Cardiac fibroblast (primary cell): ENCODE measurements at regions not wholly inside any gene's neighbourhood (a gene's known extent, or its start where the extent isn't known, plus 50 kb on each side); places are given as distances from the start of the nearest gene placed in this dataset.

ENCODE experiments used
- DNase-seq, 2 donors: peaks; one replicate each; pipeline versions ENCODE4 v3.0.0 to v3.0.0-alpha.2; 2010; ENCODE audit warnings: low read depth in 2 of 2
- H3K4me3 ChIP-seq, 2 donors: replicated peaks in 1 of 2; 1 replicate in 1 of 2; 2 replicates in 1 of 2; pipeline ENCODE4 v1.5.1; 2011; ENCODE audit warnings: low read depth in 2 of 2, low read length in 2 of 2, mild to moderate bottlenecking in 2 of 2, moderate library complexity in 1 of 2
- CTCF ChIP-seq: IDR thresholded peaks from one replicate; pipeline ENCODE4 v1.5.1; 2011; ENCODE audit warnings: low read depth, mild to moderate bottlenecking, low read length, inconsistent platforms

GRCh38 chr9:135372036-135372435, 107.5 kb upstream of the PPP1R26 start:
- TF ChIP-seq CTCF: no peak
- DNase-seq: no peak
- H3K4me3 ChIP-seq: no peak overlapping the region

GRCh38 chr9:135372501-135373008, 107.0 kb upstream of the PPP1R26 start:
- TF ChIP-seq CTCF: no peak
- no peak for DNase-seq
- no peak overlapping the region for H3K4me3 ChIP-seq

- TF ChIP-seq CTCF: no peak
- no peak for DNase-seq
- no peak overlapping the region for H3K4me3 ChIP-seq
Observed at GRCh38 chr9:135373151-135373685, 106.4 kb upstream of the PPP1R26 start.

- H3K4me3 ChIP-seq: no peak overlapping the region
- DNase-seq: no peak
- TF ChIP-seq CTCF: no peak
Observed at GRCh38 chr9:135373820-135374219, 105.8 kb upstream of the PPP1R26 start.

- H3K4me3 ChIP-seq: no peak overlapping the region
- no peak for TF ChIP-seq CTCF
- DNase-seq: no peak
Observed at GRCh38 chr9:135374591-135374990, 105.0 kb upstream of the PPP1R26 start.

GRCh38 chr9:135375001-135375400, 104.6 kb upstream of the PPP1R26 start:
- no peak for TF ChIP-seq CTCF

More at GRCh38 chr9:135375001-135375400, 104.6 kb upstream of the PPP1R26 start:
- DNase-seq: no peak
- H3K4me3 ChIP-seq: no peak overlapping the region
